GM21515 (cell line): ENCODE measurements at regions not wholly inside any gene's neighbourhood (a gene's known extent, or its start where the extent isn't known, plus 50 kb on each side); places are given as distances from the start of the nearest gene placed in this dataset.

ENCODE experiments used
- ATAC-seq: cut with Tn5 transposase; IDR thresholded peaks from one replicate; pipeline ENCODE4 v1.9.1; 2021; ENCODE audit not compliant: unreplicated experiment

GRCh38 chr5:110027527-110028322, 338.0 kb downstream of the MAN2A1 start:
- ATAC-seq: no peak

GRCh38 chr5:110031402-110032140, 341.8 kb downstream of the MAN2A1 start:
- ATAC-seq: no peak

- no peak for ATAC-seq
These were observed 342.6 kb downstream of the MAN2A1 start for GRCh38 chr5:110032376-110032775.

DNA sequence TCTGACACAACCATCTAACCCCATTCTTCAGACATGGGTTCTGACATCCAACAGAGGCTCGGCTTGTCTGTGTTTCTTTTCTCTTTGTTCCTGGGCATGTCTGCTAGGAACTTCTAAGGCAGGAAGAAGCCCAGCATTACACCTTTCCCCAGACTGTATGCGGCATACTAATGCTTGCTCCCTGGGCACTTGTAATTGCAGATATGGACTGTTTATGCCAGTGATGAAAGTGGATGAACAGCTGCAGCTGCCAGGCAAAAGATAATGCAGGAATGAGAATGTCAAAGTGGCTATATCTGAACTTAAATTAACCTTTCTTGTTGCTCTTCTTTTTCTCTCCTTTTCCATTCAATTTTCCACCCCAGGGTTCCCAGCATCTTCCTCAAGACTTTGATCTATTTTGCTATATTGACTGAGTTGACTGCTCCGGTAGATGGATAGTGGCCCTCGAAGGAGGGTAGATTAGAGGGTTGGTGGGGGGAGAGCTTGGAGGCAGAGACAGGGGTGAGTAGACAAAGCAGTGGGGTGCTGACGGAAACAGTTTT, 344.4 kb downstream of the MAN2A1 start:
- no peak for ATAC-seq

- no peak for ATAC-seq
These were observed 348.7 kb downstream of the MAN2A1 start for GRCh38 chr5:110038297-110038997.

- no peak for ATAC-seq
These were observed 350.5 kb downstream of the MAN2A1 start for GRCh38 chr5:110040178-110040577.

DNA sequence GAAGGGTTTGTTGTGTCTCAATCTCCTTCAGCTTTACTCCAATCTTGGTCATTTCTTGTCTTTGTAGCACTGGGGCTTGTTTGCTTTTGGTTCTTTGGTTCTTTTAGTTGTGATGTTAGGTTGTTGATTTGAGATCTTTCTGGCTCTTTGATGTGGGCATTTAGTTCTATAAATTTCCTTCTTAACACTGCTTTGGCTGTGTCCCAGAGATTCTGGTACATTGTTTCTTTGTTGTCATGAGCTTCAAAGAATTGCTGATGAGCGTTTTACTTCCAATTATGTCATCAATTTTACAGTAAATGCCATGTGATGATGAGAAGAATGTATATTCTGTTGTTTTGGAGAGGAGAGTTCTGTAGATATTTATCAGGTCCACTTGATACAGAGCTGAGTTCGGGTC, 353.3 kb downstream of the MAN2A1 start:
- no peak for ATAC-seq

GRCh38 chr5:110045158-110045557, 355.4 kb downstream of the MAN2A1 start:
- ATAC-seq: no peak

- no peak for ATAC-seq
These were observed 358.8 kb downstream of the MAN2A1 start for GRCh38 chr5:110048491-110048890.

DNA sequence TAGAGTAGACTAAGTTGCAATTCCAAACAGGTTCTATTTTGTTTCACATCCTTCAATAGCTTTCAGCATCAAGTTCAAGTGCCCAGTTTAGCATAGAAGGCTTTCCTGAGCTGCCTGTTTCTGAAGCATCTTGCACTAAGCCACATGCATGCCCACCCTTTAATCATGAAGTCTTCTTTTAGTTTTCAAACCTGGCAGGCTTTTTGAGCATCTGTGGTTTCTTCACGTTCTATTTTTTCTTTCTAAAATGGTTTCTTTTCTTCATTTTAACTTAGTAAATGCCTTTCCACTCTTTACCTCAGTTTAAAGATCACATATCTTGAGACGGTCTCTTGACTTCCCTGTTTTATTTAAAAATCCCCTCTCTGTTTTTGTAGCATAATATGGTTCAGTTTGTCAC, 360.1 kb downstream of the MAN2A1 start:
- no peak for ATAC-seq

DNA sequence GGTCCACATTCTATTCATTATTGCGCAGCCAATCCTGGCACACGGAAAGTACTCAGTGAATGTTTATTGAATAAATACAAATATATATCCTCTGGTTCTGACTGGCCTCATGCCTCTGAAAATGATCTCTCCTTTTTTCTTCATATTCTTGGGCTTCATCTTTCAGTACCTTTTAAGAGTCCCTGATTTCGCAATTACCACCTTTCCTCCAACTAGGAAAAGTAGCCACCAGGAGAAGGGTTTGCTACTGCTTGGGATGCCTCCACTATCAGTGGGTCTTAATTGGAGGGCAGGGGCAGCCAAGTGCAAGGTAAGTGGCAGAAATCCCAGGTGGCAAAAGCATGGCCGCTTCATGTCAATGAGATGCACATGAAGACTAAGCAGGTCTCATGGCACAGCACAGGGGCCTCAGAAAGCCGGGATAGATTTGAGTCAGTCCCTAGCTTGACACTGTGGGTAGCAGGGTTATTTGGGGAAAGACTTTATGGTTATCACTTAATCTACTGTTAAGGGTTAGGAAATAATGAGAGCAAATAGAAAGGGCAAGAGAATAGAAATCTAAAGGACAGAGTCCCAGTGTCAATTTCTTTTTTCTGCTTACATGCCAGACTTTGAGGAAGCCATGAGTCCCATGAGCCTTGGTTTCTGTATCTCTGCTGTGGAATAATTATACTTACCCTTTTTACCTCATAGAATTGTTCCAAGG, 361.1 kb downstream of the MAN2A1 start:
- ATAC-seq: no peak

DNA sequence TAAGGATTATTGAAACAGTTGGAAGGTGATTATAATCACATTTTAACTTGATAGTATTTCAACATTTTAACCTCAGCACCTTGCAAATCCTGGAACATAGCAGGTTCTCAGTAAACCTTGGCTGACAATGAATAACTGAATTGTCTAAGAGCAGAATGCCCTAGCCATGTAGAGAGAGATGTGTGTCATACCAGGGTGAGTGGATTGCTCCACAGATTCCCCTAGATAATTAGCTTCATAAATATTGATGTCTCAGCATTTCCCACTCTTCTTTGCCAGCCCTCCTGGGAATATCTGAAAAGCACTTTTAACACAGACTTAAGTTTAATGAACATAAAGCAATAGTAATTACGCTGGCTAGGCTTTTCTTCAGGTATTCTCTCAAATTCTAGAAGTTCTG, 363.5 kb downstream of the MAN2A1 start:
- no peak for ATAC-seq

- no peak for ATAC-seq
These were observed 364.1 kb downstream of the MAN2A1 start for GRCh38 chr5:110053824-110054223.

- peak; percentile 80 for ATAC-seq
These were observed 364.5 kb downstream of the MAN2A1 start for GRCh38 chr5:110054240-110054639.

DNA sequence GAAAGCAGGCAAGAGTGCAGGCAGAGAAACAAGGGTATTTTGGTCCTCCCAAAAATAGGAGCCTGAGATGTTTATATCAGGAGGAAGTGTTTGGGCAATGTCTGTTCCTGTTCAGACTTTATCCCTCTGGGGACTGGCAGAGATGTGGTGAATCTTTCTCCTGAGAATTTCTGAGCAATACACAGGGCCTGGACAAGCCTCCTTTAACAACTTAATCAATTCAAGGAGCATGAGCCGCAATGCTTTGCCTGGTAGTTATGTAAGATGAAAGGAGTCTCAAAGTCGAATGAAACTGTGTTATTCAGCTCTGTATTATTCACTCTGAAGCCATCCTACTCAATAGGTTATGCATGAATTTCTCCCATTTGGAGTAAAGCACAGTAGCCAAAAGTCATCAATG, 365.6 kb downstream of the MAN2A1 start:
- no peak for ATAC-seq

- no peak for ATAC-seq
These were observed 366.9 kb downstream of the MAN2A1 start for GRCh38 chr5:110056580-110057114.

GRCh38 chr5:110058175-110058574, 368.4 kb downstream of the MAN2A1 start:
- ATAC-seq: no peak

DNA sequence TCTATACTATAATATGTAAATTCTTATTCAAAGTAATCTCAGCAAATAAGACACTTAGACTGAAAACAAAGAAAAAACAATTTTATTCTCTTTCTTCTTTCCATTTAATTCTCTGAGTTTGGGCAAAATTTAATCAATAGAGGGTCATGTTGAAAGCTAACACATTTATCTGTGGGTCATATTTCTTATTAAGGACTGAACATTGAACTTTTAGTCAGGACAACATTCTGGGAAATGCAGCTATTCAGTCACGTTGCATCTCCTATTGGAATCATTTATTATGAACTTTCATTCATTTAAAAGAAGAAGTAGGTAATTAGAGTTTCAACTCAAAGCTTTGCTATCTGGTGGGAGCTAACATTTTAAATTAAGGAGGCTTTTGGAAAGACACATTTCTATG, 372.5 kb downstream of the MAN2A1 start:
- ATAC-seq: no peak

DNA sequence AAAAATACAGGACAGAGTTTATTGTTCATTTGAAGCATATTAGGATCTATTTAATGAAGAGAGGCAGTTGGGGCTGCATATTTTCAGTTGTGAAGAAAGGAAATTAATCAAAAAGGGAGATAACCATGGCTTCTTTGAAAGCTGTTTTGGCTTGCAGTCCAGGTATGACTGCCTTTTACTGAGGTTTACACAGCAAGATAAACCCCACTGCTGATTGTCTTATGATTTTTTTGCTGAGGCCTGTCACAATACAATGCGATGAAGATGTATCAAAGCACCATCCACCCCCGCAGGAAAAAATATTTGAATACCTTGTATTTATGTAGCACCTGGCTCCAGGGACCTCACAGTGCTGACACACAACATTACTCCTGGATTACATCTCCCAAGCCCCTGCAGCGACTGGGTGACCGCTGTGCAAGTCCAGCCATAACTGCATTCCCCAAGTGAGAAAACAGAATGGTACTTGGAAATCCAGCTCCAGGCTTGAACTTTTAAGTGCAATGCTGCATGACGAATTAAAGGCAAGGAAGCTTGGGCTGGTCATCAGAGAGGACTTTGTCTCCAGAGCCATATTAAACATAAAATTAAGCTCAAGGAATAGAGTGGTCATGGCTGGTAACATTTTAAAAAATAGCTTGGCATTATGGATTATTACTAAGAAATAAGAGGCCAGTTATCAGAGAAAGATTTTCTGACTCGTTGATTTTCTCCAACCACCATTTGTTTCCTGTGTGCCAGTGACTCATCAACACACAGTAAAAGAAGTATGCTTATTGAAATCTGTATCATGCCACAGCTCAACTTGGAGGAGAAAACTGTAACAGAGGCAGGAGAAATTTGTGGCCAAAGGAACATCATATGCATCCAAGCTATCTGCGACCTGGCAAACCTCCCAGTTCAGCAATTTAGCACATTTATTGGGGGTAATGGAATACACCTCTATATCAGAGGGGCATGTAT, 374.2 kb downstream of the MAN2A1 start:
- no peak for ATAC-seq
